MM.1S (cell line): ENCODE measurements at regions not wholly inside any gene's neighbourhood (a gene's known extent, or its start where the extent isn't known, plus 50 kb on each side); places are given as distances from the start of the nearest gene placed in this dataset.
A peak's percentile ranks its signal among the peaks of the same experiment; 100 is the strongest.

Experiments used
- DNase-seq: peaks from one replicate; pipeline ENCODE4 v3.0.0-alpha.2; 2015
- H2AFZ ChIP-seq: fragments of 300-600 bp; sonication (generic); 2 replicates; pipeline ENCODE4 v1.6.0; 2016; ENCODE audit warnings: antibody characterized with exemption, low read length
- H3F3A ChIP-seq: fragments of 300-600 bp; sonication (generic); 2 replicates; pipeline ENCODE4 v1.6.1; 2016; ENCODE audit warnings: mild to moderate bottlenecking, antibody characterized with exemption, low read length, moderate library complexity, mixed read lengths; ENCODE audit not compliant: insufficient read depth
- H3K27ac ChIP-seq: fragments of 300-600 bp; sonication (generic); 2 replicates; pipeline ENCODE4 v1.5.1; 2016; ENCODE audit warnings: mild to moderate bottlenecking, low read length
- H3K27me3 ChIP-seq: fragments of 300-600 bp; sonication (generic); replicated peaks from 2 replicates; pipeline ENCODE4 v1.6.0; 2016; ENCODE audit warnings: low read length; ENCODE audit not compliant: insufficient read depth
- H3K36me3 ChIP-seq: fragments of 300-600 bp; sonication (generic); replicated peaks from 2 replicates; pipeline ENCODE4 v1.6.1; 2016; ENCODE audit warnings: mild to moderate bottlenecking, low read length, mixed read lengths; ENCODE audit not compliant: insufficient read depth
- H3K4me1 ChIP-seq: fragments of 300-600 bp; sonication (generic); 2 replicates; pipeline ENCODE4 v1.6.1; 2016; ENCODE audit warnings: low read length, mixed read lengths
- H3K4me2 ChIP-seq: fragments of 300-600 bp; sonication (generic); 2 replicates; pipeline ENCODE4 v1.6.0; 2016; ENCODE audit warnings: low read depth, low read length
- H3K4me3 ChIP-seq: fragments of 300-600 bp; sonication (generic); 2 replicates; pipeline ENCODE4 v1.5.1; 2016; ENCODE audit warnings: low read length, mixed read lengths
- H3K79me2 ChIP-seq: fragments of 300-600 bp; sonication (generic); 2 replicates; pipeline ENCODE4 v1.6.1; 2016; ENCODE audit warnings: mixed run types, low read length, mixed read lengths
- H3K9ac ChIP-seq: fragments of 300-600 bp; sonication (generic); 2 replicates; pipeline ENCODE4 v1.6.1; 2016; ENCODE audit warnings: low read length, mixed read lengths
- H3K9me2 ChIP-seq: fragments of 300-600 bp; sonication (generic); replicated peaks from 2 replicates; pipeline ENCODE4 v1.6.1; 2016; ENCODE audit warnings: mild to moderate bottlenecking, low read length, mixed read lengths; ENCODE audit not compliant: insufficient read depth
- H3K9me3 ChIP-seq: fragments of 300-600 bp; sonication (generic); replicated peaks from 2 replicates; pipeline ENCODE4 v1.6.1; 2016; ENCODE audit warnings: mild to moderate bottlenecking, low read length, mixed read lengths; ENCODE audit not compliant: insufficient read depth
- H4K20me1 ChIP-seq: fragments of 300-600 bp; sonication (generic); 2 replicates; pipeline ENCODE4 v1.6.1; 2016; ENCODE audit warnings: mild to moderate bottlenecking, low read length, moderate library complexity, mixed read lengths; ENCODE audit not compliant: insufficient read depth
- CTCF ChIP-seq: fragments of 300-600 bp; sonication (generic); IDR thresholded peaks from 2 replicates; pipeline ENCODE4 v1.5.1; 2016; ENCODE audit warnings: antibody characterized with exemption, low read length, mixed read lengths
- EZH2 ChIP-seq: fragments of 300-600 bp; sonication (generic); optimal IDR thresholded peaks from 2 replicates; pipeline ENCODE3; 2017; ENCODE audit warnings: low read depth, mild to moderate bottlenecking, antibody characterized with exemption, low read length, mixed read lengths
- EZH2phosphoT487 ChIP-seq: fragments of 300-600 bp; sonication (generic); IDR thresholded peaks from 2 replicates; pipeline ENCODE4 v1.6.1; 2018; ENCODE audit warnings: antibody characterized with exemption, low read length

GRCh38 chr12:71353607-71354006 lies 86.0 kb upstream of the LGR5 start:
- no peaks in the 10 kb centered on the region for H3K9me2 ChIP-seq
- peaks cover 41% of the 10 kb centered on the region for H3K4me1 ChIP-seq
- H3K27me3 ChIP-seq, result no peaks in the 10 kb centered on the region
- H2AFZ ChIP-seq, result no peak overlapping the region
- H3K9ac ChIP-seq, result no peak overlapping the region
- H3K9me3 ChIP-seq, result no peaks in the 10 kb centered on the region
- no peaks in the 10 kb centered on the region for H3K79me2 ChIP-seq
- no peaks in the 10 kb centered on the region for H4K20me1 ChIP-seq
- no peak overlapping the region for H3K4me3 ChIP-seq
- H3K27ac ChIP-seq, result no peak overlapping the region
- TF ChIP-seq EZH2phosphoT487 (no peak), EZH2 (no peak), CTCF (no peak)
- H3K4me2 ChIP-seq, result no peak overlapping the region
- peaks cover 19% of the 10 kb centered on the region for H3F3A ChIP-seq
- H3K36me3 ChIP-seq, result no peaks in the 10 kb centered on the region
- no peak for DNase-seq

- H4K20me1 ChIP-seq, result no peaks in the 10 kb centered on the region
- H3K9me3 ChIP-seq, result no peaks in the 10 kb centered on the region
- peak overlapping the region; percentile 66 for H3K4me2 ChIP-seq
- no peaks in the 10 kb centered on the region for H3K9me2 ChIP-seq
- peaks cover 11% of the 10 kb centered on the region for H3F3A ChIP-seq
- H3K79me2 ChIP-seq, result no peaks in the 10 kb centered on the region
- DNase-seq, result peak; percentile 67
- H3K9ac ChIP-seq, result peak overlapping the region; percentile 47
- no peak for TF ChIP-seq CTCF
- TF ChIP-seq EZH2, result no peak
- no peak for TF ChIP-seq EZH2phosphoT487
- H3K4me1 ChIP-seq, result peaks cover 32% of the 10 kb centered on the region
- H3K36me3 ChIP-seq, result no peaks in the 10 kb centered on the region
- peak overlapping the region; percentile 72 for H3K27ac ChIP-seq
- H2AFZ ChIP-seq, result peak overlapping the region; percentile 1
- H3K4me3 ChIP-seq, result peak overlapping the region; percentile 30; the same call in 1 of the 2 replicates
- no peaks in the 10 kb centered on the region for H3K27me3 ChIP-seq
Observed at GRCh38 chr12:71349950-71350349, 89.6 kb upstream of the LGR5 start.

- no peaks in the 10 kb centered on the region for H3K4me1 ChIP-seq
- TF ChIP-seq EZH2, result no peak
- no peaks in the 10 kb centered on the region for H3K9me3 ChIP-seq
- no peaks in the 10 kb centered on the region for H3K79me2 ChIP-seq
- no peak overlapping the region for H2AFZ ChIP-seq
- H3K9me2 ChIP-seq, result no peaks in the 10 kb centered on the region
- no peak overlapping the region for H3K4me3 ChIP-seq
- no peaks in the 10 kb centered on the region for H3K27me3 ChIP-seq
- DNase-seq, result no peak
- H3K27ac ChIP-seq, result no peak overlapping the region
- no peak overlapping the region for H3K4me2 ChIP-seq
- H3F3A ChIP-seq, result no peaks in the 10 kb centered on the region
- no peaks in the 10 kb centered on the region for H3K36me3 ChIP-seq
- H4K20me1 ChIP-seq, result no peaks in the 10 kb centered on the region
- no peak overlapping the region for H3K9ac ChIP-seq
Observed at GRCh38 chr12:71338933-71339332, 100.7 kb upstream of the LGR5 start.

GRCh38 chr12:71335963-71336257 lies 103.7 kb upstream of the LGR5 start:
- H3K4me1 ChIP-seq, result no peaks in the 10 kb centered on the region
- no peaks in the 10 kb centered on the region for H3F3A ChIP-seq
- no peak for DNase-seq
- no peak overlapping the region for H3K27ac ChIP-seq
- H3K27me3 ChIP-seq, result no peaks in the 10 kb centered on the region
- no peak overlapping the region for H2AFZ ChIP-seq
- no peak overlapping the region for H3K4me2 ChIP-seq
- H3K4me3 ChIP-seq, result no peak overlapping the region
- H3K36me3 ChIP-seq, result no peaks in the 10 kb centered on the region
- no peak overlapping the region for H3K9ac ChIP-seq
- H4K20me1 ChIP-seq, result no peaks in the 10 kb centered on the region
- no peaks in the 10 kb centered on the region for H3K79me2 ChIP-seq
- no peaks in the 10 kb centered on the region for H3K9me3 ChIP-seq
- no peak for TF ChIP-seq EZH2phosphoT487
- no peak for TF ChIP-seq EZH2
- no peak for TF ChIP-seq CTCF
- no peaks in the 10 kb centered on the region for H3K9me2 ChIP-seq
